Lower leg skin (tissue), 3 donors: ENCODE measurements at regions not wholly inside any gene's neighbourhood (a gene's known extent, or its start where the extent isn't known, plus 50 kb on each side); places are given as distances from the start of the nearest gene placed in this dataset.

ENCODE experiments used
- POLR2A ChIP-seq, 2 donors: fragments of 450-650 bp; IDR thresholded peaks; one replicate each; pipeline ENCODE4 v1.6.1; 2016 to 2017; ENCODE audit warnings: antibody characterized with exemption in 2 of 2, mild to moderate bottlenecking in 1 of 2, moderate library complexity in 1 of 2
- TF ChIP-seq, protein P1 (sequence below), 3 donors: fragments of 450-650 bp; IDR thresholded peaks; one replicate each; pipeline ENCODE4 v1.5.1; 2016; ENCODE audit warnings: antibody characterized with exemption in 3 of 3, mild to moderate bottlenecking in 3 of 3, moderate library complexity in 2 of 3

DNA sequence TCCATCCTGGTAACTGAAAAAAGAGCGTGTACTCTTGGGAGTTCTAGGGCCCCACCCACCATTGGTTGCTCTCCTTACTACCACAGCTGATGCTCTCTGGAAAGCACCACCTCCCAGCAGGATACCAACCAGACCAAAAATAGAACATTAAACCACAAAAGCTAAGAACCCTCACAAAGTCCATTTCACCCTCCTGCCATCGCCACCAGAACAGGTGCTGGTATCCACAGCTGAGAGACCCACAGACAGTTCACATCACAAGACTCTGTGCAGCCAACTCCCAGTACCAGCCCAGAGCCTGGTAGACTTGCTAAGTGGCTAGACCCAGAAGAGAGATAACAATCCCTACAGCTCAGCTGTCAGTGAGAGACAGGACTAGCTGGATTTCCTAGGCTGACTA is 240.6 kb downstream of the PABPC4L start:
- TF ChIP-seq, protein P1, sequence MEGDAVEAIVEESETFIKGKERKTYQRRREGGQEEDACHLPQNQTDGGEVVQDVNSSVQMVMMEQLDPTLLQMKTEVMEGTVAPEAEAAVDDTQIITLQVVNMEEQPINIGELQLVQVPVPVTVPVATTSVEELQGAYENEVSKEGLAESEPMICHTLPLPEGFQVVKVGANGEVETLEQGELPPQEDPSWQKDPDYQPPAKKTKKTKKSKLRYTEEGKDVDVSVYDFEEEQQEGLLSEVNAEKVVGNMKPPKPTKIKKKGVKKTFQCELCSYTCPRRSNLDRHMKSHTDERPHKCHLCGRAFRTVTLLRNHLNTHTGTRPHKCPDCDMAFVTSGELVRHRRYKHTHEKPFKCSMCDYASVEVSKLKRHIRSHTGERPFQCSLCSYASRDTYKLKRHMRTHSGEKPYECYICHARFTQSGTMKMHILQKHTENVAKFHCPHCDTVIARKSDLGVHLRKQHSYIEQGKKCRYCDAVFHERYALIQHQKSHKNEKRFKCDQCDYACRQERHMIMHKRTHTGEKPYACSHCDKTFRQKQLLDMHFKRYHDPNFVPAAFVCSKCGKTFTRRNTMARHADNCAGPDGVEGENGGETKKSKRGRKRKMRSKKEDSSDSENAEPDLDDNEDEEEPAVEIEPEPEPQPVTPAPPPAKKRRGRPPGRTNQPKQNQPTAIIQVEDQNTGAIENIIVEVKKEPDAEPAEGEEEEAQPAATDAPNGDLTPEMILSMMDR (IDR thresholded peaks at IDR 0.05): no peak
- no peak for TF ChIP-seq POLR2A (IDR thresholded peaks at IDR 0.05)
